Stimulated activated CD4-positive, alpha-beta T cell treated with anti-CD3 and anti-CD28 coated beads, Interleukin-15, amount 100 ng/mL, for 48 hours (primary cell): ENCODE measurements at regions not wholly inside any gene's neighbourhood (a gene's known extent, or its start where the extent isn't known, plus 50 kb on each side); places are given as distances from the start of the nearest gene placed in this dataset.

ENCODE experiments used
- DNase-seq, 2 donors: peaks; one replicate each; pipeline ENCODE4 v3.0.0-alpha.2; 2020; ENCODE audit warnings: low read depth in 2 of 2

GRCh38 chr15:69793431-69793780 is 304.3 kb downstream of the TLE3 start:
- no peak for DNase-seq

DNA sequence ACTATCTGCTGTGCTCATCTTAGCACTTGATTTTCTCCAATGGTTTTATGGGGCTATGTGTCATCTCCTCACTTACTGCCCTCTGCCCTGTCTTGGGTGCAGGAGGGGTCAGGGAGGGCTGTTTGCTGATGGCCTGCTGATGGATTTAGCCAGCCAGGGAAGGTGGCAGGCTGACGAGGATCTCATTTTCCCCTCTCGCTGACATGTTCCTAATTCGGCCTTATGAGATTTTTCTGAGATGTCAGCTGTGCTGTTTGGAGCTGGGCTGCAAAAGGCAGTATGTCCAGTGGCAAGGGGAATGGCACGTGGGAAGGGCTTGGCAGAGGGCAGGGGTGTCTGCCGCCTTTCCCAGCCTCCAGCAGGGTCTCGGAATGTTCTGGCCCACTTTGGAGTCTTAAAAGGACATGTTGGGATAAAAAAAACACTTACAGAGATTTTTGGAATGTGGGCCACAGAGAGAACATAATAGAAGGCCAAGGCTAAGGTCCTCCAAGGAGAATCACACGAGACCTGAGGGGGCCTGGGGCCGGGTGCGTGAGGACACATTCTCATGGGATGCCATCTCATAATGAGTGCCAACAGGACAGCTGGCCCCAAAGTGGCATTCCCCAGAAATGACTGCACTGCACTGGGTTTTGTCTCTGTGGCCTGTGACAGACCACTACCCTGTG is 303.8 kb downstream of the TLE3 start:
- DNase-seq = no peak

GRCh38 chr15:69794645-69795469 is 302.9 kb downstream of the TLE3 start:
- no peak for DNase-seq

- no peak for DNase-seq
Observed at GRCh38 chr15:69795601-69796000, 302.1 kb downstream of the TLE3 start.

DNA sequence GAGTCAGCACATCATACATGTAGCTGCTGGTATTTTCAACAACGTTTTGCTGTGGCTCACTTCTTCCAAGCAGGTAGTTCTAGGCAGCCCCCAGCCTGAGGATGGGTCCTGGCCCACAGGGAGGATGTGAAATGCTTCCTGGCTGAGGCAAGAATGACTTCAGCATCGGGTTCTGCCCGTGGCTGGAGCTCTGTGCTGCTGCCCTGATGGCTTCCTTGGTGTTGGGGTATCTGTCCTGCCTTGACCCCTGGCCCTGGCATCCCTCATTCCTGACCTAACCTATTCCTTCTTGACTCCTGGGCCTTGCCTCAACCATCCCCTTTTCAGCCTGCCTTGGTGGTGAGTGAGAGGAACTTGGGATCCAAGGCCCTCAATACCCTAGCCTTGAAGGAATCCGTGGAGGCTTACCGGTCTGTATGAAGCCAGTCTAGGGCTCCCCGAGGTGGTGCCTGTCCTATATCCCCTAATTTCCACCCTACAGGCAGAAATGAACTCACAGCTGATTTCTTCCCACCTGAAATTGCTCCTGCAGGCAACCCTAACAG is 300.6 kb downstream of the TLE3 start:
- no peak for DNase-seq

DNA sequence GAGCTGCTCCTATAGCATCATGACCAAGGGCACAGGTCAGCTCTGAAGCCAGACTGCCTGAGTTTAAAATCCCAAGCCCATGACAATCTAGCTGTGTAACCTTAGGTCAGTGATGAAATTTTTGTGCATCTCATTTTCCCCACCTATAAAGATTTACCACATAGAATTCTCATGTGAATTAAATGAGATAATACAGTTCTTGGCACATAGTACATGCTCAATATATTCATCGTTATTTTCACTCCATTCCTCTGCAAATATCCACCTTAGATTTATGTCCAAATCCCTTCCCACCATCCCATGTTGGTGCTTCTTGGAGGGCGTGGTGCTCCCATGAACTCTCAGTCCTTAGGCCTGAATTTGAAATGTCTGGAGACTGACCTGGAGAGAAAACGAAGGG is 300.1 kb downstream of the TLE3 start:
- DNase-seq = no peak

GRCh38 chr15:69798481-69799250 is 299.1 kb downstream of the TLE3 start:
- DNase-seq = no peak

DNA sequence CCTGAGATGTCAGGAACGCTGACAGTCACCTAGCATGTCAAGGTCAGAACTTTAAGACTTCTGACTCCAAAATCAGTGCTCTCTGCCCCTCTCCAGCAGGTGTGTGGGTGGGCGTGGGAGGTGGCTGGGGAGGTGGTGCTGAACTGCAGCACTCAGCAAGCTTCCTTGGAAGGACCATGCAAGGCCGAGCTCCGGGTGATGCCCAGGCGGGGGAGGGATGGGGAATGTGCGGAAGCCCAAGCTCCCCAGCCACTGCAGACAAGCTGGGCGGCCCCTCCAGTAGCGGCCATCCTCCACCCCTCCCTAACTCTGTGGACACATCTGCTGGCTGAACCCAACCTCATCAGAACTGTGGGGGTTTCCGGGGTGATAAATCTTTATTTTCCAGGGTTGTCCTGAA is 296.6 kb downstream of the TLE3 start:
- DNase-seq = no peak

DNA sequence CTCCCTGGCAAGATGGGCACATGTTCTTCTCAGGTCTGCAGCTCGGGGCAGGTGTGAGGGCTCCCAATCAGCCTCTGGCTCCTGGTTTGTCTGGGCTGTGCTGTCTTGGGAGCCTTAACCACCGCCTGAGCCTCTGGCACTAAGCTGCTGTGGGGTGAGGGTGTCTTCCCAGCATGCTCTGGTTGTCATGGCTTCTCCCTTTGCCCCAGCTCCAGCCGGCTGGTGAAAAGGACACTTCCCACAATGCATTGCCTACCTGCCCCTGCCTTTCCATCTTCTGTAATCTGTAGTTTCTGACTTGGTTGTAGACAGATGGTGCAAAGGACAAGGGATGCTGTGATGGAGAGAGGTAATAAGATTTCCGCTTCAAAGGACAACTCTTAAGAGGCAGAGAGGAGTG is 295.3 kb downstream of the TLE3 start:
- DNase-seq = no peak

DNA sequence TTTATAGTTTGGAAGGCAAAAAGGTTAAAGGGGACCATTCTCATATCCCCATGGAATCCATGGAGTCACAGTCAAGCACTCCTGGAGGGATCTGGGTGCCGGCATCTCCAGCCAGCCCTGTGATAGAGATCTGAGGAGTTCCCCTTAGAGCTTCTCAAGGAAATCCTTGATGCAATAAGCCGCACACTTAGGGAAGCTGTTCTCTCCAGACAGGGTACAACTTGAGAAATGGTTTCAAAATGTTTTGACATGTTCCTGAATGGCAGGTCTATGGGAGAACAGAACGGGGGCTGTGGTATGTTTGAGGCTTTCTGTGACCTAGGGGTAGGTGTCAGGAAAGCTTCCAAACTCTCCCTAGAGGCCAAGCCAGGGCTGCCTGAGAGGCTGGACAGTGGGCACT is 292.9 kb downstream of the TLE3 start:
- DNase-seq = no peak

DNA sequence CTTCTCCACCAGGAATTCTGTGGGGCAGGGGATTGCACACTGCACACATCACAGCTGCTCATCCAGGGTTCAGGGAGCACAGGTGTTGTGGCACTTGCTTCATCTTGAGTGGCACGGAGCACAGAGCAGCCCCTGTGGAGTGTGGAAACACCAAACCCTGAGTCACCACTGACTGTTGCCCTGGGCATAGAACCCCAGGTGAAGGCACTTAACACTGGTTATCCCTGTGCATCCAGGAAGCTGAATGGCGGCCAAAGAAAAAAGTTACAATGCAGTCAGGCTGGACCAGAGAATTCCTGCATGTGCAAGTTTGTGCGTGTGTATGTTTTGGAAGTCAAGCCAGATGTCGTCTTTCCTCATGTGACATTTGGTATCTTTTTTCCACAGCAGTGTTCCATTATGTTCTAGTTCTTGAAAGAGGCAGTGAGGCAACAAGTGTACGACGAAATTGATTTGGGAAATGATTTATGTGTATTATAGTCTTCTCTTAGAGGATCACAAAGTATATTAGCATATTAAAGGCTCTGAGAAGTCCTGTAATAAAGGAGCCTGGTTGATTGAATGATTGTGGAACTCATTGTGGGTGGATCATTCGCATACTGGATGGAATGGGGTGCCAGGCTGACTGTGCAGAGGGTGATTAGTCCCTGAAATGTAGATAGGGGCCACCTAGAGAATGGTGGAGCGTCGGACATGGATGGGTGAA is 292.3 kb downstream of the TLE3 start:
- DNase-seq = no peak

- DNase-seq = no peak
Observed at GRCh38 chr15:69806287-69806915, 291.3 kb downstream of the TLE3 start.

DNA sequence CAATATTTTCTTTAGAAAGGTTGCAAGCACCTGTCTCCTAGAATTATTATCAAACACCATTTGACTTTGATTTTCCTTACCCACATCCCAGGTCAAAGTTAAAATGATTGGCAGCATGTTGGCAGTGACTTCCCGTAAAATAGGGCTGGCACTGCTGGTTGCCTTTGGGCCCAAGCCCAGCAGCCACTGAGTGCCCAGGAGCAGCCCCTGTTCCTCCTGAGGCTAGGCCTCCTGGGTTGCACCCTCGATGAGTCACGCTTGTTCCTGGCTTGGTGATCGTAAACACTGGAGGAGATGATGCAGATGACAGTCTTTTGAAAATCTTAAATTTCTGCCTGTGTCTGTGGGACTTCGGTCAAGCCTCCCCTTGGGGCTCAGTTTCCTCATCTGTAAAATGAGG is 290.0 kb downstream of the TLE3 start:
- DNase-seq = no peak

GRCh38 chr15:69808756-69809155 is 289.0 kb downstream of the TLE3 start:
- DNase-seq = no peak

- no peak for DNase-seq
Observed at GRCh38 chr15:69809421-69809820, 288.3 kb downstream of the TLE3 start.

DNA sequence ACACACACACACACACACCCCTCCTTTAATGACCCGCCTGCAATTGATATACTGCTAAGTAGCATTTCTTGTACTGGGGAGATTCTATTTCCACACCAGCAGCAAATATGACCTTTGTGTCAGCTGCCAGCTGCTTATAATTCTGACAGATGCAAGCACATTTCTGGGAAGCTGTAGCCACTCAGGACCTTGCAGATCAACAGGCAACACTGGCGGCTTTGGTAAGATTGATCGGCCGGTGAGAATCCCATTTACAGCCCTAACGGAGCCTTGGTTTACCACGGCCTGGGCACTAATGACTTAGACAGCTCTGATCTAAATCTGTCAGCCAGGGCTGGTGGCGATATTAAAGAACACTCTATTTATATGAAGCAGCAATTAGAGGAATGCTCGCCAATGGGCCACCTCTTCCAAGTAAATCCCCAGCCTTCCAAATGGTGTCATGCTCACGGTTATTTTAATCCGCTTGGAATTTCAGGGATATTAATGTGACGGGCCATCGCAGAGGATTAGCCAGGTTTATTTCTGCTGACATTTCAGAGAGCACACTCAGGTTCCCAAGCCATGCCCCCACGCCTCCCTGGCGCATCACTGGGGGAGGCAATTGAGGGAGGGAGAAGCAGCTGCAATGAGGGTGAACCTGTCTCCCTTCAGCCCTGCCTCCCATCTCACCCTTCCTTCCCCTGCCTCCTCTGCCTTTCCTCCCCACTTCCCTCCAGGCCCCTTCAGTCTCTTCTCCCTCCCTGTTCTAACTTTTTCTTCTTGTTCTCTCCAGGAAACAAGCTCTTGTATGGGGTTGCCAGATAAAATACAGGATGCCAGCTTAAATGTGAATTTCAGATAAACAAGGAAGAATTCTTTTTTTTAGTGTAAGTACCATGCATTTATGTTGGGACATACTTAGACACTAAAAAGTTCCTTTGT is 287.0 kb downstream of the TLE3 start:
- no peak for DNase-seq

DNA sequence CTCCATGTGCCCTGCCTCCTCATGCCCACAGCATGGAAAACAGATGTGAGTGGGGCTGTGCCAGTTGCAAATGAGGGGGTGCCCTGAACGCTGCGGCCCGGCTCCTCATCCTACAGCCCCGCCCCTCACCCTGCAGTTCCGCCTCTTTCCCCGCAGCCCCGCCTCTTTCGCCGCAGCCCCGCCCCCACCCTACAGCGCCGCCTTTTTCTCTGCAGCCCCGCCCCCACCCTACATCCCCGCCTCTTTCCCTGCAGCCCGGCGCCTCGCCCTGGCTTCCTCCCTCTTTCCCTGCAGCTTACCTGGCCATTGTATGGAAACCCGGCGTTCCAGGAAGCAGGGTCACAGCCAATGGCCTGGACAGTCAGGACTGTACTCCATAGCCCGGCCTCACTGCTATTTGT is 284.9 kb downstream of the TLE3 start:
- DNase-seq = no peak

DNA sequence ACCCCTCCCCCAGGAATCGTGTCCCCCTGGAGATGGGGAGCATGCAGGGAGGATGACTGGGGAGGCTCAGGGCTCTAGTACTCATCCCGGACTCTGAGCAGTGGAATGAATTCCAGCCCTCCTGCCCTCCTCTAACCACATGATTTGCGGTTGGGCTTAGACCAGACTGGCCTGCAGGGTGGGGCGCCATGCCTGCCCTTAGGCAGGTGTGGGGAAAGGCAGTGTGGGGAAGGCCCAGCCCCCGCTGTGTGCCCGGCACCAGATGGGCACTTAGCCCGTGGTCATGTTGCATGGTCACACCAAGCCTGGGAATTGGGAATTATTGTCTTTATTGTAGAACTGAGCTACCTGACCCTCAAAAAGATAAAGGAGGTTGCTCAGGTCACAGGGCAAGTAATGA is 283.8 kb downstream of the TLE3 start:
- DNase-seq = no peak

GRCh38 chr15:69814932-69815331 is 282.8 kb downstream of the TLE3 start:
- DNase-seq = no peak

- no peak for DNase-seq
Observed at GRCh38 chr15:69815793-69816192, 281.9 kb downstream of the TLE3 start.
